Left ventricle myocardium inferior (tissue), 1 donor: ENCODE measurements at regions not wholly inside any gene's neighbourhood (a gene's known extent, or its start where the extent isn't known, plus 50 kb on each side); places are given as distances from the start of the nearest gene placed in this dataset.

ENCODE experiments used
- DNase-seq: peaks from one replicate; pipeline ENCODE4 v3.0.0-alpha.2; 2020
- H3K27ac ChIP-seq: fragments of 200-600 bp; replicated peaks from 2 replicates; pipeline ENCODE4 v1.8.0; 2021
- H3K27me3 ChIP-seq: fragments of 200-600 bp; 2 replicates; pipeline ENCODE4 v1.8.0; 2021; ENCODE audit warnings: low read depth
- H3K36me3 ChIP-seq: fragments of 200-600 bp; 2 replicates; pipeline ENCODE4 v1.8.0; 2021
- H3K4me1 ChIP-seq: fragments of 200-600 bp; 2 replicates; pipeline ENCODE4 v1.8.0; 2021
- H3K4me3 ChIP-seq: fragments of 200-600 bp; 2 replicates; pipeline ENCODE4 v1.8.0; 2021; ENCODE audit warnings: mild to moderate bottlenecking, moderate library complexity
- H3K9me3 ChIP-seq: fragments of 200-600 bp; replicated peaks from 2 replicates; pipeline ENCODE4 v1.8.0; 2021
- intact Hi-C: fragments of 100-400 bp; cut with micrococcal nuclease; formaldehyde crosslinking; loops from one replicate; pipeline ENCODE4 v1.11.0; 2022
- TF ChIP-seq, protein P1 (sequence below): fragments of 200-600 bp; IDR thresholded peaks from 2 replicates; pipeline ENCODE4 v1.8.0; 2021; ENCODE audit warnings: antibody characterized with exemption, mild to moderate bottlenecking, borderline replicate concordance
- donor health status: DM: no; HTN: yes; CAD: no; lungs with severe emphysema.

DNA sequence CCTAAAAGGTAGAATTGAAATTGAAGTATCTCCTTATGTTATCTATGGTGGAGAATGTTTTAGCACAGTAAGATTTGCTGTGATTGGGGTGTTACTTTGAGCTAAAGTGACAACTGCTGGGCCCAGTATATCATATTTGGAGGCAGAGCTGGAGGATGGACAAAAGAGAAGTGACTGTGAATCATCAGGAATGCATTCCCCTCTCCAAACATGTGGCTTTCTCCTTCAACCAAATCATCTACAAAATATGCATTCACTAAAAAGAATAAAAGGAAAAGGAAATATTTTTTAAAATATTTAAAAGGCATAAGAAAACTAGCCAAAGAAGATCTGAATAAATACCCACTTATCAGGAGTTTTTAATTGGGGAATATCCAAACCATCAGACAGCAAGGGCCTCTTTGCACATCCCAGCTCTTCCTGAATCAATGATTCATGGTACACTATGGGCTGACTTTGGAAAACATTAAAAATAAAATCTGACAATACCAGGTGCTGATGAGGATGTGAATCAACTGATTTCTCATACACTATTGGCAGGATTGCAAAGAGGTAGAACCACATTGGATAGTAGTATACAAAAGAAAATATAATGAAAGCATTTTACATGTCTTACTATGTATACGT is 671.7 kb upstream of the NR3C2 start:
- no peaks in the 10 kb centered on the region for H3K9me3 ChIP-seq
- TF ChIP-seq, protein P1, sequence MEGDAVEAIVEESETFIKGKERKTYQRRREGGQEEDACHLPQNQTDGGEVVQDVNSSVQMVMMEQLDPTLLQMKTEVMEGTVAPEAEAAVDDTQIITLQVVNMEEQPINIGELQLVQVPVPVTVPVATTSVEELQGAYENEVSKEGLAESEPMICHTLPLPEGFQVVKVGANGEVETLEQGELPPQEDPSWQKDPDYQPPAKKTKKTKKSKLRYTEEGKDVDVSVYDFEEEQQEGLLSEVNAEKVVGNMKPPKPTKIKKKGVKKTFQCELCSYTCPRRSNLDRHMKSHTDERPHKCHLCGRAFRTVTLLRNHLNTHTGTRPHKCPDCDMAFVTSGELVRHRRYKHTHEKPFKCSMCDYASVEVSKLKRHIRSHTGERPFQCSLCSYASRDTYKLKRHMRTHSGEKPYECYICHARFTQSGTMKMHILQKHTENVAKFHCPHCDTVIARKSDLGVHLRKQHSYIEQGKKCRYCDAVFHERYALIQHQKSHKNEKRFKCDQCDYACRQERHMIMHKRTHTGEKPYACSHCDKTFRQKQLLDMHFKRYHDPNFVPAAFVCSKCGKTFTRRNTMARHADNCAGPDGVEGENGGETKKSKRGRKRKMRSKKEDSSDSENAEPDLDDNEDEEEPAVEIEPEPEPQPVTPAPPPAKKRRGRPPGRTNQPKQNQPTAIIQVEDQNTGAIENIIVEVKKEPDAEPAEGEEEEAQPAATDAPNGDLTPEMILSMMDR, result no peak
- intact Hi-C loops, result no loop called here
- DNase-seq, result no peak
- no peaks in the 10 kb centered on the region for H3K27me3 ChIP-seq
- no peaks in the 10 kb centered on the region for H3K36me3 ChIP-seq
- no peak overlapping the region for H3K27ac ChIP-seq
- H3K4me1 ChIP-seq, result no peaks in the 10 kb centered on the region
- no peak overlapping the region for H3K4me3 ChIP-seq

DNA sequence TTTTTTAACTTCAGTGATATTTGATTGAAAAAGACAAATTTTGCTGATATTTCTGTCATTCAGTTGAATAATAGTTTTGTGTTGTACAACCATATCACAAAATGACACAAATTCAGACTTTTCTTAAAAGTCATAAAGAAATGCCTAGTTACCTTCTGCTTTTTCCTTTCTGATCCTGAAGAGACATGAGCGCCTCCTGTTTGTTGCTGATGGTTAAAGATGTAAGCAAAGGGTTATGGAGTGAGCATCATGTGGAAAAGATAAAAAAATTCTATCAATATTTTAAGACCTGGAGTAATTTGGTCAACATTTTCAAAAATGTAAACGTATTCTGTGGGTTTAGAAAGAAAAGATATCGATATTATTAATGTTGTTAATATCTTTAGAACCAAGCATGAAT is 669.9 kb upstream of the NR3C2 start:
- Histone ChIP-seq H3K36me3 (no peaks in the 10 kb centered on the region), H3K27ac (no peak overlapping the region), H3K9me3 (no peaks in the 10 kb centered on the region), H3K27me3 (no peaks in the 10 kb centered on the region), H3K4me1 (no peaks in the 10 kb centered on the region), H3K4me3 (no peak overlapping the region)
- TF ChIP-seq, protein P1, result no peak
- DNase-seq, result no peak
- intact Hi-C loops, result no loop called here

DNA sequence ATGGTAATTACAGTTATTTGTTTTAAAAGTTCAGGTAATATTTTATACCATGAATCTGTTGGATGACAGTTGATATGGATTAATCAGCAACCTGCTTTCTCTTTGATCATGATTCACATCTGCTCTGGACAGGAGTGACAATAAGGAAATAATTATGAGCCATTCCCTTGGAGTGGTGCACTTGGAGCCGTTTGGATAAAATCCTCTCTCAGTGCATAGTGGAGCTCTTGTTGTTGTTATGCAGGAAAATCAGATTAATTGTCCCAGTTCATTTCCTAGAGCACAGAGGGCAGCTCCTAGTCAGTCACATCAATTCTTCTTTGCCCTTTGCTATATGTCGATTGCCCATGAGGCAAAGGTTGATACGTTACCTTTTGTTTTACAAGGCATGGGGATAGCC is 668.3 kb upstream of the NR3C2 start:
- Histone ChIP-seq H3K4me3 (no peak overlapping the region), H3K27me3 (no peaks in the 10 kb centered on the region), H3K36me3 (no peaks in the 10 kb centered on the region), H3K9me3 (no peaks in the 10 kb centered on the region), H3K4me1 (no peaks in the 10 kb centered on the region), H3K27ac (no peak overlapping the region)
- TF ChIP-seq, protein P1, result no peak
- no peak for DNase-seq
- intact Hi-C loops, result no loop called here

DNA sequence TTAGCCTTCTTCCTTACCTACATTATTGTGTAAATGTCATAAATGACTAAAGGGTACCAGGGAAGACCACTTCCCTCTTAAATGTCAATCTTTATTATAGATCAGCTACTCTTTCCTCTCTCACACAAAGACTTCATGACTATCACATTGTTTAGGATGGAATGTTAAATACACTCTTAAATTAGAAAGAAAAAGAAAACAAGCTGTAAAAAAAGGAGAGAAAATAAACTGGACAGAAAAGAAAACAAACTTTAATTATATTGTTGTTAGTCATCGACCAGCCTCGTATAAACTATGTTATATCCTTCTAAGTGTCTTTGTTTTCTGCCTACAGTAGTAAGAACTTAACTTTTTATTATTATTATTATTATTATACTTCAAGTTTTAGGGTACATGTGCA is 666.4 kb upstream of the NR3C2 start:
- DNase-seq, result no peak
- Histone ChIP-seq H3K4me3 (no peak overlapping the region), H3K4me1 (no peaks in the 10 kb centered on the region), H3K27me3 (no peaks in the 10 kb centered on the region), H3K9me3 (no peaks in the 10 kb centered on the region), H3K36me3 (no peaks in the 10 kb centered on the region), H3K27ac (no peak overlapping the region)
- intact Hi-C loops, result no loop called here
- TF ChIP-seq, protein P1, result no peak

DNA sequence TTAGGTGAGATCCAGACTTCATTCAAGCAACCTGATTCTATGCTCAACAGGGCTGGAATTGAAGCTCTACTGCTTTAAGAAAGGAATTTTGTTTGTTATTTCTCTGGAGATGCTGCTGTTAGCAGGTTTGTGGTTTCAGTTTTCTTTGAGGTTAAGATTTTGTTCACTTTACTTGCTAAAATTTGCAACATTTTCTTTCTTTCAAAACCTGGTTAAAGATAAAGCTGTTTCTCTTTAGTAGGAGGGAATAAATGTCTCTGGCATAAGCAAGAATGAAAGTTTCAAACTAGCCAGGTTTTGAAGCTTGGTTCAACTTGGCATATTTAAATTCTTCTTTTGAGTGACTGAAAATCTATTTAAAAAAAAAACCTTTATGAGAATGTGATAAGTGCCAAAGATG is 660.6 kb upstream of the NR3C2 start:
- no peaks in the 10 kb centered on the region for H3K4me1 ChIP-seq
- H3K27me3 ChIP-seq, result no peaks in the 10 kb centered on the region
- intact Hi-C loops, result no loop called here
- TF ChIP-seq, protein P1, result no peak
- no peak for DNase-seq
- no peaks in the 10 kb centered on the region for H3K36me3 ChIP-seq
- peaks cover 10% of the 10 kb centered on the region for H3K9me3 ChIP-seq
- no peak overlapping the region for H3K27ac ChIP-seq
- H3K4me3 ChIP-seq, result no peak overlapping the region

GRCh38 chr4:149101649-149102048 is 659.4 kb upstream of the NR3C2 start:
- H3K9me3 ChIP-seq, result peaks cover 21% of the 10 kb centered on the region
- no peaks in the 10 kb centered on the region for H3K36me3 ChIP-seq
- intact Hi-C loops, result no loop called here
- H3K27ac ChIP-seq, result no peak overlapping the region
- TF ChIP-seq, protein P1, result no peak
- no peak overlapping the region for H3K4me3 ChIP-seq
- H3K27me3 ChIP-seq, result no peaks in the 10 kb centered on the region
- no peak for DNase-seq
- H3K4me1 ChIP-seq, result no peaks in the 10 kb centered on the region
